H1 (cell line): ENCODE measurements at regions not wholly inside any gene's neighbourhood (a gene's known extent, or its start where the extent isn't known, plus 50 kb on each side); places are given as distances from the start of the nearest gene placed in this dataset.

ENCODE experiments used
- BCL11A ChIP-seq, 2 experiments: IDR thresholded peaks; one replicate each; pipeline ENCODE4 v1.6.1; 2011; ENCODE audit warnings: low read depth in 2 of 2, low read length in 2 of 2, mild to moderate bottlenecking in 2 of 2
- BRCA1 ChIP-seq: IDR thresholded peaks from 2 replicates; pipeline ENCODE4 v1.6.1; 2012; ENCODE audit warnings: low read depth, low read length, improper control_type of control experiment
- CBX5 ChIP-seq: fragments of 300-800, 300-1000 bp; sonication (generic); IDR thresholded peaks from 2 replicates; pipeline ENCODE4 v1.7.1; 2016; ENCODE audit warnings: antibody characterized with exemption, low read length, low read depth
- CTBP2 ChIP-seq: IDR thresholded peaks from 2 replicates; pipeline ENCODE4 v1.7.0; 2011; ENCODE audit warnings: borderline replicate concordance, mild to moderate bottlenecking, moderate library complexity, mixed read lengths, low read length; ENCODE audit not compliant: insufficient read depth, insufficient read length
- CTCF ChIP-seq, 3 experiments: IDR thresholded peaks; 1 replicate in 2 of 3; 2 replicates in 1 of 3; pipeline versions ENCODE4 v1.5.1 to v1.6.1; 2011; ENCODE audit warnings: low read length in 3 of 3, mild to moderate bottlenecking in 3 of 3, inconsistent platforms in 2 of 3, low read depth in 1 of 3, moderate library complexity in 1 of 3; ENCODE audit not compliant: insufficient read depth in 1 of 3; ENCODE audit errors: control extremely low read depth in 1 of 3
- RNF2 ChIP-seq: fragments of 200-900, 300-1000 bp; sonication (generic); IDR thresholded peaks from 2 replicates; pipeline ENCODE4 v1.7.1; 2016; ENCODE audit warnings: borderline replicate concordance, low read depth, mild to moderate bottlenecking, antibody characterized with exemption, low read length; ENCODE audit not compliant: poor library complexity, severe bottlenecking; ENCODE audit errors: missing control alignments
- SUZ12 ChIP-seq: fragments of 200-600 bp; sonication (generic); IDR thresholded peaks from 2 replicates; pipeline ENCODE4 v1.6.1; 2012; ENCODE audit warnings: mild to moderate bottlenecking, inconsistent platforms, low read length, moderate library complexity, mixed read lengths
- YY1 ChIP-seq: IDR thresholded peaks from 2 replicates; pipeline ENCODE4 v1.6.1; 2011; ENCODE audit warnings: low read depth, mild to moderate bottlenecking, low read length
- TF ChIP-seq, protein P1 (sequence below): fragments of 300-600 bp; sonication (generic); IDR thresholded peaks from 2 replicates; pipeline ENCODE4 v1.7.1; 2012; ENCODE audit warnings: low read length, moderate library complexity, mild to moderate bottlenecking, inconsistent platforms; ENCODE audit not compliant: insufficient replicate concordance

DNA sequence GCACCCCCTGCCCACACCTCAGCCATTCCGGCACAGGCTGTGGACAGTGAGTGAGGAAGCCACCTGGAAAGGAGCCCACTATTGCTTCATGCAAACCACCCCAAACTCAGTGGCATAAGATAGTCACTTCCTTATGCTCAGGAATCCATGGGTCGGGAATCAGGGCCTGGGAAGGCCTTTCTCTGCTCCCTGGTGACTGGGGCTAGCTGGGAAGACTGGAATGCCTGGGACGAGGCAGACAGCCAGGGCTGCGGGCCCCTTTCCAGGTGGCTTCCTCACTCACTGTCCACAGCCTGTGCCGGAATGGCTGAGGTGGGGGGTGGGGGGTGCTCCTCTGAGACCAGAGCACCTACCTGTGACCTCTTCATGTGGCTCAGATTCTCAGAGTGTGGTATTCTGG lies 74.1 kb upstream of the GRB10 start (continued):
- TF ChIP-seq, protein P1, sequence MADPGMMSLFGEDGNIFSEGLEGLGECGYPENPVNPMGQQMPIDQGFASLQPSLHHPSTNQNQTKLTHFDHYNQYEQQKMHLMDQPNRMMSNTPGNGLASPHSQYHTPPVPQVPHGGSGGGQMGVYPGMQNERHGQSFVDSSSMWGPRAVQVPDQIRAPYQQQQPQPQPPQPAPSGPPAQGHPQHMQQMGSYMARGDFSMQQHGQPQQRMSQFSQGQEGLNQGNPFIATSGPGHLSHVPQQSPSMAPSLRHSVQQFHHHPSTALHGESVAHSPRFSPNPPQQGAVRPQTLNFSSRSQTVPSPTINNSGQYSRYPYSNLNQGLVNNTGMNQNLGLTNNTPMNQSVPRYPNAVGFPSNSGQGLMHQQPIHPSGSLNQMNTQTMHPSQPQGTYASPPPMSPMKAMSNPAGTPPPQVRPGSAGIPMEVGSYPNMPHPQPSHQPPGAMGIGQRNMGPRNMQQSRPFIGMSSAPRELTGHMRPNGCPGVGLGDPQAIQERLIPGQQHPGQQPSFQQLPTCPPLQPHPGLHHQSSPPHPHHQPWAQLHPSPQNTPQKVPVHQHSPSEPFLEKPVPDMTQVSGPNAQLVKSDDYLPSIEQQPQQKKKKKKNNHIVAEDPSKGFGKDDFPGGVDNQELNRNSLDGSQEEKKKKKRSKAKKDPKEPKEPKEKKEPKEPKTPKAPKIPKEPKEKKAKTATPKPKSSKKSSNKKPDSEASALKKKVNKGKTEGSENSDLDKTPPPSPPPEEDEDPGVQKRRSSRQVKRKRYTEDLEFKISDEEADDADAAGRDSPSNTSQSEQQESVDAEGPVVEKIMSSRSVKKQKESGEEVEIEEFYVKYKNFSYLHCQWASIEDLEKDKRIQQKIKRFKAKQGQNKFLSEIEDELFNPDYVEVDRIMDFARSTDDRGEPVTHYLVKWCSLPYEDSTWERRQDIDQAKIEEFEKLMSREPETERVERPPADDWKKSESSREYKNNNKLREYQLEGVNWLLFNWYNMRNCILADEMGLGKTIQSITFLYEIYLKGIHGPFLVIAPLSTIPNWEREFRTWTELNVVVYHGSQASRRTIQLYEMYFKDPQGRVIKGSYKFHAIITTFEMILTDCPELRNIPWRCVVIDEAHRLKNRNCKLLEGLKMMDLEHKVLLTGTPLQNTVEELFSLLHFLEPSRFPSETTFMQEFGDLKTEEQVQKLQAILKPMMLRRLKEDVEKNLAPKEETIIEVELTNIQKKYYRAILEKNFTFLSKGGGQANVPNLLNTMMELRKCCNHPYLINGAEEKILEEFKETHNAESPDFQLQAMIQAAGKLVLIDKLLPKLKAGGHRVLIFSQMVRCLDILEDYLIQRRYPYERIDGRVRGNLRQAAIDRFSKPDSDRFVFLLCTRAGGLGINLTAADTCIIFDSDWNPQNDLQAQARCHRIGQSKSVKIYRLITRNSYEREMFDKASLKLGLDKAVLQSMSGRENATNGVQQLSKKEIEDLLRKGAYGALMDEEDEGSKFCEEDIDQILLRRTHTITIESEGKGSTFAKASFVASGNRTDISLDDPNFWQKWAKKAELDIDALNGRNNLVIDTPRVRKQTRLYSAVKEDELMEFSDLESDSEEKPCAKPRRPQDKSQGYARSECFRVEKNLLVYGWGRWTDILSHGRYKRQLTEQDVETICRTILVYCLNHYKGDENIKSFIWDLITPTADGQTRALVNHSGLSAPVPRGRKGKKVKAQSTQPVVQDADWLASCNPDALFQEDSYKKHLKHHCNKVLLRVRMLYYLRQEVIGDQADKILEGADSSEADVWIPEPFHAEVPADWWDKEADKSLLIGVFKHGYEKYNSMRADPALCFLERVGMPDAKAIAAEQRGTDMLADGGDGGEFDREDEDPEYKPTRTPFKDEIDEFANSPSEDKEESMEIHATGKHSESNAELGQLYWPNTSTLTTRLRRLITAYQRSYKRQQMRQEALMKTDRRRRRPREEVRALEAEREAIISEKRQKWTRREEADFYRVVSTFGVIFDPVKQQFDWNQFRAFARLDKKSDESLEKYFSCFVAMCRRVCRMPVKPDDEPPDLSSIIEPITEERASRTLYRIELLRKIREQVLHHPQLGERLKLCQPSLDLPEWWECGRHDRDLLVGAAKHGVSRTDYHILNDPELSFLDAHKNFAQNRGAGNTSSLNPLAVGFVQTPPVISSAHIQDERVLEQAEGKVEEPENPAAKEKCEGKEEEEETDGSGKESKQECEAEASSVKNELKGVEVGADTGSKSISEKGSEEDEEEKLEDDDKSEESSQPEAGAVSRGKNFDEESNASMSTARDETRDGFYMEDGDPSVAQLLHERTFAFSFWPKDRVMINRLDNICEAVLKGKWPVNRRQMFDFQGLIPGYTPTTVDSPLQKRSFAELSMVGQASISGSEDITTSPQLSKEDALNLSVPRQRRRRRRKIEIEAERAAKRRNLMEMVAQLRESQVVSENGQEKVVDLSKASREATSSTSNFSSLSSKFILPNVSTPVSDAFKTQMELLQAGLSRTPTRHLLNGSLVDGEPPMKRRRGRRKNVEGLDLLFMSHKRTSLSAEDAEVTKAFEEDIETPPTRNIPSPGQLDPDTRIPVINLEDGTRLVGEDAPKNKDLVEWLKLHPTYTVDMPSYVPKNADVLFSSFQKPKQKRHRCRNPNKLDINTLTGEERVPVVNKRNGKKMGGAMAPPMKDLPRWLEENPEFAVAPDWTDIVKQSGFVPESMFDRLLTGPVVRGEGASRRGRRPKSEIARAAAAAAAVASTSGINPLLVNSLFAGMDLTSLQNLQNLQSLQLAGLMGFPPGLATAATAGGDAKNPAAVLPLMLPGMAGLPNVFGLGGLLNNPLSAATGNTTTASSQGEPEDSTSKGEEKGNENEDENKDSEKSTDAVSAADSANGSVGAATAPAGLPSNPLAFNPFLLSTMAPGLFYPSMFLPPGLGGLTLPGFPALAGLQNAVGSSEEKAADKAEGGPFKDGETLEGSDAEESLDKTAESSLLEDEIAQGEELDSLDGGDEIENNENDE: no peak
- TF ChIP-seq CBX5: no peak
- TF ChIP-seq CTBP2: no peak
- no peak for TF ChIP-seq YY1
- no peak for TF ChIP-seq RNF2
- TF ChIP-seq BRCA1: no peak
- no peak for TF ChIP-seq BCL11A (IDR thresholded peaks at IDR 0.05; ENCODE audit: low read depth in 2 of 2, low read length in 2 of 2)
- no peak for TF ChIP-seq SUZ12
- TF ChIP-seq CTCF (IDR thresholded peaks at IDR 0.05; ENCODE audit: control extremely low read depth in 1 of 3, insufficient read depth in 1 of 3, low read depth in 1 of 3, low read length in 3 of 3): no peak
